Endothelial cell of umbilical vein (primary cell): ENCODE measurements at regions not wholly inside any gene's neighbourhood (a gene's known extent, or its start where the extent isn't known, plus 50 kb on each side); places are given as distances from the start of the nearest gene placed in this dataset.

ENCODE experiments used
- BruUV-seq: library from RNA; stranded (reverse); fragments of 400-500 nt; replicated peaks from 2 replicates; lab custom pipeline; 2021; lab: Mats Ljungman, UMichigan
- CTCF ChIA-PET: fragments of 300-600, 350-600 bp; sonication (Branson Sonifier 250); formaldehyde crosslinking; loops from one replicate; lab custom pipeline; 2021; ENCODE audit warnings: antibody characterized with exemption, inconsistent platforms; lab: Charles Lee
- POLR2A ChIA-PET: fragments of 300-600, 350-600 bp; sonication (Branson Sonifier 250); formaldehyde crosslinking; loops from one replicate; lab custom pipeline; 2021; ENCODE audit warnings: antibody characterized with exemption, inconsistent platforms; lab: Charles Lee
- DNase-seq: peaks from one replicate; pipeline ENCODE4 v3.0.0-alpha.2; 2011; ENCODE audit warnings: low read depth, low spot score
- FAIRE-seq: peaks from 2 replicates; lab custom pipeline; 2011; peaks lifted over from hg19 to GRCh38; lab: Jason Lieb, UNC
- H2AFZ ChIP-seq: 2 replicates; pipeline ENCODE4 v1.6.0; 2012; ENCODE audit warnings: low read depth, low read length, control low read depth, inconsistent platforms
- H3K27ac ChIP-seq: 2 replicates; pipeline ENCODE4 v1.5.1; 2011; ENCODE audit warnings: low read depth, mild to moderate bottlenecking, control low read depth, low read length, moderate library complexity; ENCODE audit not compliant: insufficient read depth
- H3K27me3 ChIP-seq, 2 experiments: 2 replicates each; pipeline versions ENCODE4 v1.6.0 to v1.6.1; 2011; ENCODE audit warnings: low read length in 2 of 2, mixed read lengths in 1 of 2; ENCODE audit not compliant: control insufficient read depth in 2 of 2, insufficient read depth in 2 of 2
- H3K36me3 ChIP-seq, 2 experiments: 2 replicates in 1 of 2; 3 replicates in 1 of 2; pipeline ENCODE4 v1.5.1; 2011; ENCODE audit warnings: low read length in 2 of 2, mild to moderate bottlenecking in 1 of 2, moderate library complexity in 1 of 2; ENCODE audit not compliant: control insufficient read depth in 2 of 2, insufficient read depth in 2 of 2; ENCODE audit errors: extremely low read depth in 1 of 2
- H3K4me1 ChIP-seq: 3 replicates; pipeline ENCODE4 v1.5.1; 2011; ENCODE audit warnings: mild to moderate bottlenecking, low read length; ENCODE audit not compliant: control insufficient read depth, insufficient read depth; ENCODE audit errors: extremely low read depth
- H3K4me2 ChIP-seq: 2 replicates; pipeline ENCODE4 v1.6.1; 2011; ENCODE audit warnings: low read length, control low read depth, mixed read lengths; ENCODE audit not compliant: insufficient read depth
- H3K4me3 ChIP-seq, 3 experiments: fragments of 200-600 bp in 1 of 3; sonication (generic), shearing (Covaris generic) in 1 of 3; replicated peaks in 1 of 3; 2 replicates each; pipeline ENCODE4 v1.5.1; 2011 to 2016; ENCODE audit warnings: control low read depth in 3 of 3, low read length in 3 of 3, mild to moderate bottlenecking in 2 of 3, inconsistent platforms in 1 of 3, low read depth in 1 of 3, moderate library complexity in 1 of 3; ENCODE audit not compliant: insufficient read depth in 1 of 3
- H3K79me2 ChIP-seq: 2 replicates; pipeline ENCODE4 v1.6.0; 2012; ENCODE audit warnings: low read length, inconsistent platforms; ENCODE audit not compliant: control insufficient read depth, insufficient read depth
- H3K9ac ChIP-seq: replicated peaks from 2 replicates; pipeline ENCODE3; 2011; ENCODE audit warnings: low read length, control low read depth; ENCODE audit not compliant: insufficient read depth; ENCODE audit errors: extremely low read depth
- H3K9me1 ChIP-seq: replicated peaks from 3 replicates; pipeline ENCODE4 v1.6.0; 2011; ENCODE audit warnings: mild to moderate bottlenecking, low read length; ENCODE audit not compliant: control insufficient read depth, insufficient read depth; ENCODE audit errors: extremely low read depth
- H3K9me3 ChIP-seq: replicated peaks from 2 replicates; pipeline ENCODE4 v1.5.1; 2012; ENCODE audit warnings: low read length, inconsistent platforms; ENCODE audit not compliant: control insufficient read depth, insufficient read depth
- H4K20me1 ChIP-seq: replicated peaks from 2 replicates; pipeline ENCODE3; 2011; ENCODE audit warnings: mild to moderate bottlenecking, low read length; ENCODE audit not compliant: control insufficient read depth, insufficient read depth; ENCODE audit errors: extremely low read depth
- CTCF ChIP-seq, 2 donors: IDR thresholded peaks; 1 replicate in 1 of 2; 2 replicates in 1 of 2; pipeline ENCODE4 v1.5.1; 2011; ENCODE audit warnings: low read length in 2 of 2, mild to moderate bottlenecking in 2 of 2, moderate library complexity in 2 of 2, control low read depth in 1 of 2, inconsistent platforms in 1 of 2, low read depth in 1 of 2; ENCODE audit not compliant: insufficient read depth in 1 of 2; ENCODE audit errors: extremely low read depth in 1 of 2
- EZH2 ChIP-seq: IDR thresholded peaks from 2 replicates; pipeline ENCODE4 v1.6.1; 2012; ENCODE audit warnings: borderline replicate concordance, low read depth, mild to moderate bottlenecking, moderate library complexity, low read length, inconsistent platforms; ENCODE audit not compliant: severe bottlenecking
- FOS ChIP-seq: IDR thresholded peaks from 2 replicates; pipeline ENCODE4 v1.6.1; 2011; ENCODE audit warnings: mild to moderate bottlenecking, low read length, moderate library complexity, borderline replicate concordance; ENCODE audit not compliant: insufficient read depth
- GATA2 ChIP-seq: IDR thresholded peaks from 2 replicates; pipeline ENCODE4 v1.7.0; 2011; ENCODE audit warnings: low read depth, mild to moderate bottlenecking, moderate library complexity, mixed read lengths, low read length; ENCODE audit not compliant: insufficient read length, insufficient read depth
- JUN ChIP-seq: IDR thresholded peaks from 2 replicates; pipeline ENCODE4 v1.6.1; 2011; ENCODE audit warnings: borderline replicate concordance, low read depth; ENCODE audit not compliant: insufficient read length, insufficient read depth
- MAX ChIP-seq: IDR thresholded peaks from 2 replicates; pipeline ENCODE4 v1.6.1; 2011; ENCODE audit not compliant: insufficient read depth, insufficient read length
- MYC ChIP-seq: IDR thresholded peaks from one replicate; pipeline ENCODE4 v1.6.1; 2011; ENCODE audit warnings: mild to moderate bottlenecking, low read depth, low read length
- POLR2A ChIP-seq: IDR thresholded peaks from 2 replicates; pipeline ENCODE4 v1.6.1; 2012; ENCODE audit warnings: low read depth, mild to moderate bottlenecking, control low read depth, low read length
- POLR2AphosphoS5 ChIP-seq: IDR thresholded peaks from 2 replicates; pipeline ENCODE4 v1.6.1; 2012; ENCODE audit warnings: low read depth, mild to moderate bottlenecking, control low read depth, low read length, moderate library complexity; ENCODE audit not compliant: insufficient read depth
- dilution Hi-C: fragments of 300-500 bp; cut with MboI; formaldehyde crosslinking; loops from one replicate; pipeline ENCODE4 v1.15.0; 2019; ENCODE audit warnings: low sequenced_read_pairs; ENCODE audit not compliant: extremely low pct_ligation_motif_present
- intact Hi-C: fragments of 100-400 bp; cut with micrococcal nuclease; formaldehyde crosslinking; loops from one replicate; pipeline ENCODE4 v1.10.0; 2022

GRCh38 chr5:24053737-24054136, 546.3 kb downstream of the PRDM9 start:
- no peaks in the 10 kb centered on the region for H4K20me1 ChIP-seq
- H3K9me1 ChIP-seq = no peaks in the 10 kb centered on the region
- no peaks in the 10 kb centered on the region for H3K27me3 ChIP-seq
- no peak for TF ChIP-seq GATA2
- no peak for TF ChIP-seq EZH2
- no peak for TF ChIP-seq JUN
- TF ChIP-seq MAX = no peak
- no peak for TF ChIP-seq POLR2AphosphoS5
- no peak for TF ChIP-seq CTCF (IDR thresholded peaks at IDR 0.05; ENCODE audit: extremely low read depth in 1 of 2, insufficient read depth in 1 of 2, low read depth in 1 of 2, low read length in 2 of 2)
- no peak for TF ChIP-seq MYC
- no peak for TF ChIP-seq POLR2A
- TF ChIP-seq FOS = no peak
- no peak overlapping the region for H3K27ac ChIP-seq
- DNase-seq (no peak), FAIRE-seq (no peak)
- ChIA-PET POLR2A (no interaction called here), CTCF (no interaction called here)
- H3K36me3 ChIP-seq = no peaks in the 10 kb centered on the region
- no peak overlapping the region for H2AFZ ChIP-seq
- H3K4me2 ChIP-seq = no peak overlapping the region
- dilution Hi-C loops (no loop called here), intact Hi-C loops (no loop called here)
- no peaks in the 10 kb centered on the region for H3K79me2 ChIP-seq
- no TSS peak for BruUV-seq
- H3K4me1 ChIP-seq = no peaks in the 10 kb centered on the region
- peaks cover 2% of the 10 kb centered on the region for H3K9me3 ChIP-seq
- no peak overlapping the region for H3K4me3 ChIP-seq
- no peak overlapping the region for H3K9ac ChIP-seq
